Panc1 (cell line): ENCODE measurements at regions not wholly inside any gene's neighbourhood (a gene's known extent, or its start where the extent isn't known, plus 50 kb on each side); places are given as distances from the start of the nearest gene placed in this dataset.

Source experiments
- ATAC-seq: fragments of 200-7000 bp; cut with Tn5 transposase; 2 replicates; pipeline ENCODE4 v1.9.1; 2020; ENCODE audit warnings: mild to moderate bottlenecking, moderate library complexity
- BruUV-seq: library from RNA; stranded (reverse); fragments of 400-500 nt; replicated peaks from 2 replicates; lab custom pipeline; 2021; lab: Mats Ljungman, UMichigan
- CTCF ChIA-PET: fragments of 300-600 bp; sonication (Branson Sonifier 250); formaldehyde crosslinking; loops from one replicate; lab custom pipeline; 2022; ENCODE audit warnings: antibody characterized with exemption; lab: Charles Lee
- POLR2A ChIA-PET: fragments of 300-600 bp; sonication (Branson Sonifier 250); formaldehyde crosslinking; loops from one replicate; lab custom pipeline; 2022; ENCODE audit warnings: antibody characterized with exemption; lab: Charles Lee
- DNase-seq: peaks from one replicate; pipeline ENCODE4 v3.0.0-alpha.2; 2010; ENCODE audit warnings: low read depth, low spot score
- H3K27ac ChIP-seq: 2 replicates; pipeline ENCODE4 v1.5.1; 2011; ENCODE audit warnings: mild to moderate bottlenecking, low read length, inconsistent platforms
- H3K27me3 ChIP-seq: fragments of 200-500 bp; sonication (Bioruptor generic); 2 replicates; pipeline ENCODE4 v1.6.0; 2014; ENCODE audit warnings: low read length, inconsistent platforms; ENCODE audit not compliant: control insufficient read depth, insufficient read depth
- H3K36me3 ChIP-seq: fragments of 200-500 bp; sonication (Bioruptor generic); 2 replicates; pipeline ENCODE4 v1.5.1; 2014; ENCODE audit warnings: inconsistent platforms, mild to moderate bottlenecking, low read length, moderate library complexity; ENCODE audit not compliant: control insufficient read depth, insufficient read depth
- H3K4me1 ChIP-seq: 2 replicates; pipeline ENCODE4 v1.5.1; 2011; ENCODE audit warnings: inconsistent platforms, mild to moderate bottlenecking, low read length, moderate library complexity; ENCODE audit not compliant: control insufficient read depth, insufficient read depth
- H3K4me3 ChIP-seq, 2 experiments: 2 replicates each; pipeline ENCODE4 v1.5.1; 2011 to 2012; ENCODE audit warnings: low read depth in 2 of 2, low read length in 2 of 2, mild to moderate bottlenecking in 2 of 2, inconsistent platforms in 1 of 2, moderate library complexity in 1 of 2
- H3K9me3 ChIP-seq: fragments of 200-500 bp; sonication (Bioruptor generic); 2 replicates; pipeline ENCODE4 v1.5.1; 2014; ENCODE audit warnings: low read depth, mild to moderate bottlenecking, inconsistent platforms, low read length, moderate library complexity; ENCODE audit not compliant: control insufficient read depth, insufficient read depth
- CTCF ChIP-seq: fragments of 450-650 bp; IDR thresholded peaks from 2 replicates; pipeline ENCODE4 v1.5.1; 2017; ENCODE audit warnings: mild to moderate bottlenecking
- POLR2AphosphoS5 ChIP-seq: IDR thresholded peaks from 2 replicates; pipeline ENCODE4 v1.6.1; 2012; ENCODE audit warnings: mild to moderate bottlenecking, low read depth, low read length, moderate library complexity
- REST ChIP-seq, 2 experiments: IDR thresholded peaks; 2 replicates each; pipeline ENCODE4 v1.6.1; 2011 to 2012; ENCODE audit warnings: low read depth in 2 of 2, control low read depth in 1 of 2, low read length in 1 of 2, mild to moderate bottlenecking in 1 of 2, moderate library complexity in 1 of 2; ENCODE audit not compliant: insufficient read depth in 1 of 2
- SIN3A ChIP-seq: IDR thresholded peaks from 2 replicates; pipeline ENCODE4 v1.6.1; 2012; ENCODE audit warnings: low read depth, mild to moderate bottlenecking, low read length, moderate library complexity, borderline replicate concordance; ENCODE audit not compliant: insufficient read depth
- TCF7L2 ChIP-seq: IDR thresholded peaks from 2 replicates; pipeline ENCODE4 v1.6.1; 2011; ENCODE audit warnings: mild to moderate bottlenecking, low read depth, low read length, inconsistent platforms
- in situ Hi-C: cut with HindIII; loops from 2 replicates; pipeline ENCODE4 v1.10.0; 2016; ENCODE audit warnings: low sequenced_read_pairs, low pct_unique_long_range_greater_than_20kb
- intact Hi-C: fragments of 100-400 bp; cut with micrococcal nuclease; formaldehyde crosslinking; loops from one replicate; pipeline ENCODE4 v1.10.0; 2022; ENCODE audit not compliant: unreplicated experiment

- TF ChIP-seq SIN3A (no peak), POLR2AphosphoS5 (no peak), REST (IDR thresholded peaks at IDR 0.05; ENCODE audit: insufficient read depth in 1 of 2, low read depth in 2 of 2, low read length in 1 of 2) (no peak), TCF7L2 (no peak), CTCF (no peak)
- ATAC-seq (no peak), DNase-seq (no peak)
- H3K9me3 ChIP-seq = no peaks in the 10 kb centered on the region
- in situ Hi-C loops (no loop called here), intact Hi-C loops (no loop called here)
- ChIA-PET POLR2A (no interaction called here), CTCF (no interaction called here)
- no peaks in the 10 kb centered on the region for H3K4me1 ChIP-seq
- H3K27me3 ChIP-seq = no peaks in the 10 kb centered on the region
- no peak overlapping the region for H3K4me3 ChIP-seq
- no TSS peak for BruUV-seq
- no peaks in the 10 kb centered on the region for H3K36me3 ChIP-seq
- no peak overlapping the region for H3K27ac ChIP-seq
Measured at GRCh38 chr10:7477538-7478334, 66.9 kb upstream of the SFMBT2 start.

GRCh38 chr10:7475939-7476338 lies 65.1 kb upstream of the SFMBT2 start:
- TF ChIP-seq REST (IDR thresholded peaks at IDR 0.05; ENCODE audit: insufficient read depth in 1 of 2, low read depth in 2 of 2, low read length in 1 of 2) (no peak), POLR2AphosphoS5 (no peak), SIN3A (no peak), TCF7L2 (no peak), CTCF (no peak)
- Histone ChIP-seq H3K9me3 (no peaks in the 10 kb centered on the region), H3K27me3 (0 out of 2 replicates have a peak, but pooled peaks cover 2% of the 10 kb centered on the region), H3K36me3 (no peaks in the 10 kb centered on the region), H3K4me1 (no peaks in the 10 kb centered on the region), H3K27ac (no peak overlapping the region), H3K4me3 (no peak overlapping the region)
- POLR2A ChIA-PET = no interaction called here
- in situ Hi-C loops (no loop called here), intact Hi-C loops (no loop called here)
- CTCF ChIA-PET = no interaction called here
- DNase-seq (no peak), ATAC-seq (no peak)
- BruUV-seq = no TSS peak
